AG09319 (cell line): ENCODE measurements at regions not wholly inside any gene's neighbourhood (a gene's known extent, or its start where the extent isn't known, plus 50 kb on each side); places are given as distances from the start of the nearest gene placed in this dataset.

Experiments
- DNase-seq: peaks from one replicate; pipeline ENCODE4 v3.0.0-alpha.2; 2010; ENCODE audit warnings: low read depth; ENCODE audit errors: extremely low read depth
- TF ChIP-seq, protein P1 (sequence below): IDR thresholded peaks from 2 replicates; pipeline ENCODE4 v1.5.1; 2011; ENCODE audit warnings: low read depth, mild to moderate bottlenecking, inconsistent platforms, low read length, moderate library complexity

DNA sequence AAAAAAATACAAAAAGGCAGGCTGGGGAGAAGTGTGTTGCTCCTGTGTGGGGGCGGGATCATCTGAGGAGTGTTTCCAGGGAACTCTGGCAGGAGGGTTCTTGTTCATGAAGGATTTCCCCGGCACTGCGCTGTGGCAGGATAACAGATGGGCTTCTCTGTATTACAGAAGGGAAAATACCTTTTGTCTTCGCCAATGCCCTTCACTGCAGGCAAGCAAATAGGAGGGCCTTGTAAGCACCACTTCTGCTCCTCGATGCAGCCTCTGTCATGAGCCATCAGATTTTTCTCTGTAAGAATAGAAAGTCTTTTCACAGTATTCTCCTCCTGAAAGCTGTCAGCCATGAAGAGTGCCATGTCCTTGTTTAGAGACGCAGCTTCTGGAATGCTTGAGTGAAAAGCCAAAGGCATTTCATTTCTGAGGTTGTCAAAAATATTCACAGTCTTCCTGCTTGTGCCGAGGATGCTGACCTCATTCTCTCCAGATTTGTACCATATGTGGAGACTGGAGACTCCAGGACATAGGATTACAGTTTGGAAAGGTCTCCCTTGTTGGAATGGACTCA is 294.0 kb downstream of the YTHDC2 start:
- peak; percentile 28 for DNase-seq
- TF ChIP-seq, protein P1, sequence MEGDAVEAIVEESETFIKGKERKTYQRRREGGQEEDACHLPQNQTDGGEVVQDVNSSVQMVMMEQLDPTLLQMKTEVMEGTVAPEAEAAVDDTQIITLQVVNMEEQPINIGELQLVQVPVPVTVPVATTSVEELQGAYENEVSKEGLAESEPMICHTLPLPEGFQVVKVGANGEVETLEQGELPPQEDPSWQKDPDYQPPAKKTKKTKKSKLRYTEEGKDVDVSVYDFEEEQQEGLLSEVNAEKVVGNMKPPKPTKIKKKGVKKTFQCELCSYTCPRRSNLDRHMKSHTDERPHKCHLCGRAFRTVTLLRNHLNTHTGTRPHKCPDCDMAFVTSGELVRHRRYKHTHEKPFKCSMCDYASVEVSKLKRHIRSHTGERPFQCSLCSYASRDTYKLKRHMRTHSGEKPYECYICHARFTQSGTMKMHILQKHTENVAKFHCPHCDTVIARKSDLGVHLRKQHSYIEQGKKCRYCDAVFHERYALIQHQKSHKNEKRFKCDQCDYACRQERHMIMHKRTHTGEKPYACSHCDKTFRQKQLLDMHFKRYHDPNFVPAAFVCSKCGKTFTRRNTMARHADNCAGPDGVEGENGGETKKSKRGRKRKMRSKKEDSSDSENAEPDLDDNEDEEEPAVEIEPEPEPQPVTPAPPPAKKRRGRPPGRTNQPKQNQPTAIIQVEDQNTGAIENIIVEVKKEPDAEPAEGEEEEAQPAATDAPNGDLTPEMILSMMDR = no peak

DNA sequence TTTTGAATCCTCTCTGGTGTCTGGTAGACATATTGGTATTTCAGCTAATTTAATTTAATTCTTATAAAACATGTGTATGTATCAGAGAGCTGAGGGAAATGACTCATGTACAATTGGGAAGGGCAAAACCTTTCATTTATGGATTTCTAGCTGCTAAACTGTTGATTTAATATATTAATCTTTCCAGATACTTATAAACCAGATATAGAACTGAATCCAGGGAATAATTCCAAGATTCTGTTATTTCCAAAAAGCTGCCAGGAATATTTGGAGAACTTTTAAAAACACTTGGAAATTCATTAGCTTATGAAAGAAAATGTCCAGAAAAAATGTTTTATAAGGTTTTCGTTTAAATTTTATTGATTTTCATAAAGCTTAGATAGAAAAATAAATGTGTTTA is 295.5 kb downstream of the YTHDC2 start:
- DNase-seq = no peak
- TF ChIP-seq, protein P1 = no peak

- DNase-seq = no peak
- TF ChIP-seq, protein P1 = no peak
Observed at GRCh38 chr5:113809626-113810025, 296.1 kb downstream of the YTHDC2 start.

- no peak for DNase-seq
Observed at GRCh38 chr5:113813466-113813865, 300.0 kb downstream of the YTHDC2 start.

GRCh38 chr5:113817683-113818082 is 304.2 kb downstream of the YTHDC2 start:
- TF ChIP-seq, protein P1 = no peak
- DNase-seq = no peak

More at GRCh38 chr5:113813466-113813865, 300.0 kb downstream of the YTHDC2 start:
- TF ChIP-seq, protein P1 = no peak

- TF ChIP-seq, protein P1 = no peak
- no peak for DNase-seq
Observed at GRCh38 chr5:113823696-113824095, 310.2 kb downstream of the YTHDC2 start.

DNA sequence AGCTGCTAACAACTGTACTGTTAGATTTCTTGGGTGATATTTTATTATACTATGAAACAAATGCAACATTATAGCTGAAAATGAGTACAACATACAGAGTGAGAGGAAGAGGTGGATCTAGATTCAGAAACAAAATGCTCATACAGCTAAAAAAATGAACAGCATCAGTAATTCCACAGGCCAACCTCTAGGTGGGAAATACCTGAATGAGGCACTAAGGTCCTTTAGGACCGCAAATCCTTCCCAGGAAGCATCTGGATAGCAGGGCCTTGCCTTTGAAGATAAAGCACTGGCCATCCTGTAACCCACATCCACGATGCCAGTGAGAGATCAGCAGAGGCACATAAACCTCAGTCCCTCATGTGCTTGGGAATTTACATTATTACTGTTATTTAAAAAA is 310.8 kb downstream of the YTHDC2 start:
- DNase-seq = no peak

More for the DNA sequence above, 310.8 kb downstream of the YTHDC2 start:
- TF ChIP-seq, protein P1 = no peak
